Psoas muscle (tissue), 7 donors: ENCODE measurements at regions not wholly inside any gene's neighbourhood (a gene's known extent, or its start where the extent isn't known, plus 50 kb on each side); places are given as distances from the start of the nearest gene placed in this dataset.

ENCODE experiments used
- ATAC-seq, 4 donors: fragments of 200-7000 bp; cut with Tn5 transposase; one replicate each; pipeline ENCODE4 v1.9.1; 2020; ENCODE audit warnings: moderate library complexity in 3 of 4, mild to moderate bottlenecking in 2 of 4
- DNase-seq, 2 donors: peaks; one replicate each; pipeline ENCODE4 v3.0.0-alpha.2; 2020
- H3K27ac ChIP-seq: fragments of 200-600 bp; one replicate; pipeline ENCODE4 v1.8.0; 2022
- H3K27me3 ChIP-seq, 3 donors: fragments of 200-600 bp in 1 of 3; one replicate each; pipeline versions ENCODE4 v1.6.1 to v1.8.0; 2013 to 2022; ENCODE audit warnings: low read length in 2 of 3, mild to moderate bottlenecking in 2 of 3, moderate library complexity in 1 of 3; ENCODE audit not compliant: insufficient read depth in 3 of 3
- H3K36me3 ChIP-seq, 2 donors: fragments of 200-600 bp in 1 of 2; one replicate each; pipeline versions ENCODE4 v1.6.1 to v1.8.0; 2013 to 2022; ENCODE audit warnings: low read depth in 1 of 2, mild to moderate bottlenecking in 1 of 2, moderate library complexity in 1 of 2; ENCODE audit not compliant: insufficient read depth in 1 of 2
- H3K4me1 ChIP-seq: fragments of 200-600 bp; one replicate; pipeline ENCODE4 v1.8.0; 2022
- H3K4me3 ChIP-seq: fragments of 200-600 bp; one replicate; pipeline ENCODE4 v1.8.0; 2022; ENCODE audit warnings: mild to moderate bottlenecking
- H3K9me3 ChIP-seq: fragments of 200-600 bp; one replicate; pipeline ENCODE4 v1.8.0; 2022
- WGBS, 3 donors: extraction: QIAGEN DNeasy Blood & Tissue Kit; methylation state at CpG; one replicate each; pipeline versions ENCODE4 v1.1.6 to v1.1.7; 2013; 5-methylcytosine and 5-hydroxymethylcytosine counted together
- intact Hi-C, 2 donors: fragments of 100-400 bp; cut with DNase I; formaldehyde crosslinking; loops; one replicate each; pipeline versions ENCODE4 v1.11.0 to v1.14.2; 2022
- TF ChIP-seq, protein P1 (sequence below): fragments of 200-600 bp; IDR thresholded peaks from one replicate; pipeline ENCODE4 v1.8.0; 2022; ENCODE audit warnings: antibody characterized with exemption
- donor health status: healthy with polysubstance abuse.
- donor health status: DM: no; HTN: no; CAD: no; lungs with moderate emphysema.
- donor health status: Bipolar disorder and iron deficiency.
- donor health status: healthy.
- donor health status: DM: yes; HTN: yes; CAD: no.
- donor health status: DM: no; HTN: no; CAD: no.
- donor health status: DM: yes; HTN: yes; CAD: no.

DNA sequence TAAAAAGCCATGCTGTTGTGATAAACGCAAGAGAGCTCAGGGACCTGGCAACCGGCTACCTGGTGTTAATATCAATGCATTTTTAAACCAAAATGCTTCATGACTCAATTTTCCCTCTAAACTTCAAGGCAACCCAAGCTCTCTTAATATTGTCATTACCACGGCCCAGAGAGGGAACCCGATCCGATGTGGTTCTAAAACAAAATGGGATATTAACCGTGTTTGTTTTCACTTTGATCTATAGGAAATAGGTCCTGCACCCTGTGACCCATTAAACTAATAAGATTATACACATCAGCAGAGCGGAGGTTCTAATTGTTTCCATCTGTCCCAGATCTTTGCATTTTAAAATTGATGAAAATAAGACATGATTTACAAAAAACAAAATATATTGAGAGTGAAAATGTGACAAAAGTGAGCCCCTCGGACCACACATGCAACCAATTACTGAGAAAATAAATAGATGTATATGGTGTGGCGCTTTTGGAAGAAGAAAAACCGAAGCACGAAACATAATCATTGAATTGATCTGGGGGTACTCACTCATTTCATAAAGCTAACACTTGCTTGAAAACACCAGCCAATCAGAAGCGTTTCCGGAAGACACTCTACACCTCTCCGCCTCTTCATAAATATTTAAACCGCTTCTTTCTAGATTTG is 290.3 kb upstream of the NFE2L3 start:
- peak overlapping the region; percentile 53 for H3K4me3 ChIP-seq
- no peaks in the 10 kb centered on the region for H3K9me3 ChIP-seq
- no peaks in the 10 kb centered on the region for H3K36me3 ChIP-seq
- H3K27ac ChIP-seq, result peak overlapping the region; percentile 64
- TF ChIP-seq, protein P1, sequence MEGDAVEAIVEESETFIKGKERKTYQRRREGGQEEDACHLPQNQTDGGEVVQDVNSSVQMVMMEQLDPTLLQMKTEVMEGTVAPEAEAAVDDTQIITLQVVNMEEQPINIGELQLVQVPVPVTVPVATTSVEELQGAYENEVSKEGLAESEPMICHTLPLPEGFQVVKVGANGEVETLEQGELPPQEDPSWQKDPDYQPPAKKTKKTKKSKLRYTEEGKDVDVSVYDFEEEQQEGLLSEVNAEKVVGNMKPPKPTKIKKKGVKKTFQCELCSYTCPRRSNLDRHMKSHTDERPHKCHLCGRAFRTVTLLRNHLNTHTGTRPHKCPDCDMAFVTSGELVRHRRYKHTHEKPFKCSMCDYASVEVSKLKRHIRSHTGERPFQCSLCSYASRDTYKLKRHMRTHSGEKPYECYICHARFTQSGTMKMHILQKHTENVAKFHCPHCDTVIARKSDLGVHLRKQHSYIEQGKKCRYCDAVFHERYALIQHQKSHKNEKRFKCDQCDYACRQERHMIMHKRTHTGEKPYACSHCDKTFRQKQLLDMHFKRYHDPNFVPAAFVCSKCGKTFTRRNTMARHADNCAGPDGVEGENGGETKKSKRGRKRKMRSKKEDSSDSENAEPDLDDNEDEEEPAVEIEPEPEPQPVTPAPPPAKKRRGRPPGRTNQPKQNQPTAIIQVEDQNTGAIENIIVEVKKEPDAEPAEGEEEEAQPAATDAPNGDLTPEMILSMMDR, result no peak
- ATAC-seq (no peak), DNase-seq (no peak)
- peaks cover 12% of the 10 kb centered on the region for H3K4me1 ChIP-seq
- intact Hi-C loops, result no loop called here
- 19 to 21% (median 21%) methylated on average over 15 of the region's 15 CpGs for WGBS, 3 donors
- H3K27me3 ChIP-seq, result peaks cover 11 to 65% (median 12%) of the 10 kb centered on the region in 3 donors

- WGBS, 3 donors, result 0 to 1% (median 1%) methylated on average over 45 of the region's 45 CpGs
- H3K27ac ChIP-seq, result peak overlapping the region; percentile 64
- intact Hi-C loops, result no loop called here
Observed at GRCh38 chr7:25862261-25863004, 289.6 kb upstream of the NFE2L3 start.

GRCh38 chr7:25863005-25863728 is 288.8 kb upstream of the NFE2L3 start:
- WGBS, 3 donors, result 33 to 44% (median 43%) methylated on average over 13 of the region's 13 CpGs
- Histone ChIP-seq H3K4me1 (peaks cover 12% of the 10 kb centered on the region), H3K27ac (no peak overlapping the region), H3K36me3 (no peaks in the 10 kb centered on the region), H3K4me3 (peak overlapping the region; percentile 53), H3K27me3 (peaks cover 11 to 66% (median 12%) of the 10 kb centered on the region in 3 donors), H3K9me3 (no peaks in the 10 kb centered on the region)
- TF ChIP-seq, protein P1, result no peak
- intact Hi-C loops, result no loop called here
- ATAC-seq (no peak), DNase-seq (no peak)

More at GRCh38 chr7:25862261-25863004, 289.6 kb upstream of the NFE2L3 start:
- Histone ChIP-seq H3K36me3 (no peaks in the 10 kb centered on the region), H3K4me3 (peak overlapping the region; percentile 53), H3K4me1 (peaks cover 12% of the 10 kb centered on the region), H3K27me3 (peaks cover 11 to 67% (median 12%) of the 10 kb centered on the region in 3 donors), H3K9me3 (no peaks in the 10 kb centered on the region)
- TF ChIP-seq, protein P1, result no peak
- ATAC-seq, result peak; percentile 94 to 97 (median 94)
- peak; percentile 93 to 99 for DNase-seq

GRCh38 chr7:25863729-25864110 is 288.3 kb upstream of the NFE2L3 start:
- DNase-seq (no peak), ATAC-seq (no peak)
- Histone ChIP-seq H3K4me1 (peaks cover 12% of the 10 kb centered on the region), H3K27ac (no peak overlapping the region), H3K27me3 (peaks cover 10 to 68% (median 12%) of the 10 kb centered on the region in 3 donors), H3K4me3 (no peak overlapping the region), H3K36me3 (no peaks in the 10 kb centered on the region), H3K9me3 (no peaks in the 10 kb centered on the region)
- intact Hi-C loops, result no loop called here
- TF ChIP-seq, protein P1, result no peak
- 54 to 70% (median 65%) methylated on average over 3 of the region's 3 CpGs for WGBS, 3 donors
